Suppressor macrophage treated with lipopolysaccharide for 1 hour (primary cell): ENCODE measurements at regions not wholly inside any gene's neighbourhood (a gene's known extent, or its start where the extent isn't known, plus 50 kb on each side); places are given as distances from the start of the nearest gene placed in this dataset.

ENCODE experiments used
- DNase-seq, 3 donors: peaks; one replicate each; pipeline ENCODE4 v3.0.0-alpha.2; 2020 to 2022

DNA sequence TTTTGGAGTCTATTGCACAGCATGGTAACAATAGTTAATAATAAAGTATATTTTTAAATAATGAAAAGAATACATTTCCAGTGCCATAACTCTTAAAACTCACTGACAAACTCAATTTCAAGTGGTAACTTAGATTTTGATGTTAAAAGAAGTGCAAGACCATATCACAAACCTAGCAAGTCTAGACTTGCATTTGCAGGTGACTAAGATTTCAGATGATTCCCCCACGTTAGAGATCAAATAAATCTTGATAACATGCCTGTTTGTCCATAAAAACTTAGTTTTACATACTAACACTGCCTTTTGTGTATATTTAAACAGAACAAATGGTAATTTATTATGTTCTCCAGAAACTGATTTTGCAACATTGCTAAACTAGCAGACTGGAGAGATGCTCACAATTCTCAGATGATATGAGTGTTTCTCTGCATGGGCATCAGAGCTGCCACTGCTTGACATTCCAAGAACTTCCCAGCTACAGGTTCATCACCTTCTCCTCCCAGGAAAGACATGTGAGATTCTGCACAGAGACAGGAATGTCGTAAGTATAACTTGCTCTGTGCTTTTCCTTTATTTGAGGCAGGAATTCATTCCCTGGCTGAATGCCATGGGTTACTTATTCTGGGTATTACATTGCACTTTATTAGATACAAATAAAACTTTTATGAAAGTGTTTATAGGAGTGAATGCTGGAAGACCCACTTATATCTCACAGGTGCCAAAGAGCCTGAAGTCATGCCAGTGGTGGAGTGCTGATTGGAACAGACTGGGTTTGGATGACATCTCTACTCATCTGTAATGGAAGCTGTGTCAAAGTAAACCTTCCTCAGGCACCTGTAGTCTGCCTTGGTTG, 160.2 kb upstream of the FOXA2 start:
- no peak for DNase-seq

DNA sequence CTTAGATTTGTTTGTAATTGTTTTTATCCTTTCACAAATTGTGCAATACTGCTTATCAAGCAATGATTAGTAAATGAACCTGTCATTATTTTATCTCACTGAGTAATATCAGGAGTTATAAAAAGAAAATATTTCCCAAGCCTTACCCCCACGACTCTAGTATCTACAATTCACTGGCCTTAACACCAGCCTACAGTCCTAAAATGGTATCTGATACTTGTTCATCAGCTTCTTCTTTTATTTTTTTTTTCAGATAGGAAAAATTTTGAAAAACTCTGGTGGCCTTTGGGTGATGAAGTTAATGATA, 160.8 kb upstream of the FOXA2 start:
- DNase-seq: no peak

DNA sequence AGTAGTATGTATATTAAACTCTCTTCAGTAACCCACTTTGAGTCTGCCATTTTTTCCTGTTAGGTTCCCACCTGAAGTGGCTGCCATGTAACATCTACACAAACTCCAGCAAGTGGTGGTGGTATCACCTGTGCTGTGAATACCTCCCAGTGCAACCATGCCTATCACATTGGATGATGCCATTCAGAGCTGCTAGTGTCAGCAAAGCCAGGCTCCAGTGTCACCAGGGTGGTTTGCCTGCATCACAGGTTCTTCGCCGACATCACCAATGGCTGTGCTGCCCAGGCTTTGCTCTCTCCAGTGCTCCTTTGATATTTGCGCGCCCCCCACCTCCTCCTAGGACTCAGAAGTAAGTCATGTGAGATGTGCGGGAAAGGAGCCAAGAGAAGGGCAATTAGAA, 162.6 kb upstream of the FOXA2 start:
- DNase-seq: no peak

DNA sequence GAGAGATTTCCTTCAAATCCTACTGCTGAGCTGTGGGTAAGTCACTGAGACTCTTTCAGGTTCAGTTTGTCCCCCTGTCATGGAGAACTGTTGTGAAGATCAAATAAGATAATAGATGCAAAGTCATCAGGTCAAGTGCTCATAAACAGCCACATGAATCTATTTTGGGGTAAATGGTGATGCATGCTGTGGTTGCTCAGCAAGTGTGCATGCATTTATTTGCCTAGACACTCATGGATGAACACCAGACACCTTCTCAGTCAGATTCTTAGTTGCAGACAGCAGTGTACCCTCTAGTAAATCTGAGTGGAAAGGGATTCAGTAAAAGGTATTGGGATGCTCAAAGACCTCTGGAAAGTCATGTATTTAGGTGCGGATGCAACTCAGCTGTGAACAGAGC, 168.0 kb upstream of the FOXA2 start:
- DNase-seq: no peak

DNA sequence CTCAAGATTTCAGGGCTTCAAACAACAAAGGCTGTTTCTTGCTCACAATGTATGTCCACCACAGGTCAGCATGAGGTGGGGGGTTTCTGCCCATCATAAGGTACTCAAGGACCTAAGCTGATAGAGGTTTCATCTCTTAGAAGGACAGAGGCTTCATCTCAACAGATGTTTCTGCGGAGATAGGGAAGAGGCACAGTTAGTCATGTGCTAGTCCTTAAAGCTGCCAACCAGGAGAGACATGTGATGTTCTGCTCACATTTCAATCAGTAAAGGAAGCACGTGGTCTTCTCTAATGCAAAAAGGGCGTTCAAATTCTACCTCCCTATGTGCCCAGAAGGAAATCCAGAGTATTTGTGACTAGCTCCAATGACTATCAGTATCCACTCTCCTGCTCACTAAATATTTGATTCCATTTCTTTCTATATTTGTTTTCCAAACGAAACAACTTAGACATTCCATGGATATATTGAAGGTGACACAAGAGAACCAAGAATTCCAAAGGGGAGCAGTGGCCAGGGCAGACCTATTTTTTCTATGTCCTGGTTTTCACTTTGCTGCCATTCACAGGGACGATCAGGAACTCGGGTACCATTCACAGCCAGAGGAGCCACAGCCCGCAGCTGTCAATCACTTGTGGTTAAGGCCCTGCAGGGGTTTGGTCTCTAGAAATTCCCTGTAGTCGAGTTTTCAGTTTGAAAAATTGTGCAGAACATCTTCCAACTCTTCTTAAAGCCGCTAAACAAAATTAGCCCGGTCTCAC, 173.2 kb upstream of the FOXA2 start:
- peak in 1 of 3 donors; percentile 1 for DNase-seq

DNA sequence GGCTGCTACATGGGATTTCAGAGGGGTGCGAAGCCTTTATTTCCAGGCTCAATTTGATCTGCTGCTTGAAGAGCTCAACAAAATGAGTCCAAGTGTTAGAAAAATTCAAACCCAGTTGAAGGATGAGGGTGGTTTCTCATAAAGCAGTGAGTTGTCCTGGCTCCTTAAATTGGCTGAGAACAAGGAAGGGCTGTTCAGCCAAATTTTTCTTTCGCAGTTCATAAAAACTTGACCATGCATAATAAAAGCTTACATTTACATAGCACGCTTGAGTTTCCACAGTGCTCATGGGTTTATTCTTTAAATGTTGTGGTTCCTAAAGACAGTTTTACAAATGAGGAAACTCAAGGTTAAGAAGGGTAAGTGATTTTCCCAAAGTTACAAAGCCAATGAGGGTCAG, 174.4 kb upstream of the FOXA2 start:
- no peak for DNase-seq

DNA sequence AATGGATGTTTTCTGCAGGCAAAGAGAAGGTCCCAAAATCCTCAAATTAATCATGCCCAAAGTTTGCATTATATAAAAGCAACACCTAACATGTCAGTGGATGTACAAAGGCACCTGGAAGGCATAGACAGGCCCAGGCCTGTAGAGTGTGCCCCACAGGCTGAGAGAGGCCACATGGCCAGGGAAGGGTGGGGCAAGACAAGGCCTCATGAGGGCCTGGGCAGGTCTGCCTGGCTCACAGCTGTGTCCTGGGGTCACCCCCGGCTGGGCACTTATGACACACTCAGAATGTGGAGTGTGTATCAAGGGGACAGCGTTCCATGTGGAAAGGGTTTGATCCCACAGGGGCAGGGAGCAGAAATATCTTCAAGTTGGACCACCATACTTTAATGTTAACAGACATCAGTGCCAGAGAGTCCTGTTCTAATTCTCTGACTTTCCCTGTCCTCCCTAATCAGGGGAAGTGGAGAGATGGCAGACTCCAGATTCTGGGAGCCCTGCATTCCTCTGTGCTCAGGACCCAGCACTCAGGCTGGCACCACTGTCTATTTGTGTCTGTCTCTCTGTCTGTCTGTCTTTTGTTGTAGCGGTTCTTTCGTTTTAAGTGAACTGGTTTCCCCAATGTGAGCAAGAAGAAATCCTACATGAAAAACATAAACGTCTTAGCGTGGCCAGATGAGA, 178.3 kb upstream of the FOXA2 start:
- no peak for DNase-seq

DNA sequence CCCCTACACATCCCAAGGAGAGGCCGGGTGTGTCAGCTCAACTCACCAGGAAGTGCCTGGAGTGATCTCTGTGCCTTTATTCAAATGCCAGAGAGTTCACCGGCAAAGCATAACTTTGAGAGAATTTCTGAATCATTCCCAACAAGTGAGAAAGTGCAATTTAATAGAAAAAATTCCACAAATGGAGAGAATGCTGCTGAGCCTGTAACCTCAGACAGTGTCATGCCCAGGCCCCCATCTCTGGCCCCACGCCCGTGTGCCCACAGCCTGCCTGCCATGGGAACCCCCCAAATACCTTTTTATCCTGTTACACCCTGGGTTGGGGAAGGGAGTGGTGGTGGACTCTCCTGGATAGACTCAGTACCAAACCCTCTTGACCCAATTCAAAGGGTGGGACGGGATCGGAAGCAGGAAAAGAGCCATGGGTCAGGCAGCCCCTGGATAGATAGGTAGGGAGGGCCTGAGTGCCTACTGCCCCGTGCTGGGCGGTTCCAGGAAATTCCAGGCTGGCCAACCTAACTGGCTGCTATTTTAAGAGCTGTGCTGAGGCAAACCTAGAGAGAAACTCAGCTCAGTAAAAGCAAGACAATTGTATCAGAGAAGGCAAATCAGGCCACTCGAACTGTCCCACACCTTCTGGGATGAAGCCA, 179.0 kb upstream of the FOXA2 start:
- DNase-seq: no peak

DNA sequence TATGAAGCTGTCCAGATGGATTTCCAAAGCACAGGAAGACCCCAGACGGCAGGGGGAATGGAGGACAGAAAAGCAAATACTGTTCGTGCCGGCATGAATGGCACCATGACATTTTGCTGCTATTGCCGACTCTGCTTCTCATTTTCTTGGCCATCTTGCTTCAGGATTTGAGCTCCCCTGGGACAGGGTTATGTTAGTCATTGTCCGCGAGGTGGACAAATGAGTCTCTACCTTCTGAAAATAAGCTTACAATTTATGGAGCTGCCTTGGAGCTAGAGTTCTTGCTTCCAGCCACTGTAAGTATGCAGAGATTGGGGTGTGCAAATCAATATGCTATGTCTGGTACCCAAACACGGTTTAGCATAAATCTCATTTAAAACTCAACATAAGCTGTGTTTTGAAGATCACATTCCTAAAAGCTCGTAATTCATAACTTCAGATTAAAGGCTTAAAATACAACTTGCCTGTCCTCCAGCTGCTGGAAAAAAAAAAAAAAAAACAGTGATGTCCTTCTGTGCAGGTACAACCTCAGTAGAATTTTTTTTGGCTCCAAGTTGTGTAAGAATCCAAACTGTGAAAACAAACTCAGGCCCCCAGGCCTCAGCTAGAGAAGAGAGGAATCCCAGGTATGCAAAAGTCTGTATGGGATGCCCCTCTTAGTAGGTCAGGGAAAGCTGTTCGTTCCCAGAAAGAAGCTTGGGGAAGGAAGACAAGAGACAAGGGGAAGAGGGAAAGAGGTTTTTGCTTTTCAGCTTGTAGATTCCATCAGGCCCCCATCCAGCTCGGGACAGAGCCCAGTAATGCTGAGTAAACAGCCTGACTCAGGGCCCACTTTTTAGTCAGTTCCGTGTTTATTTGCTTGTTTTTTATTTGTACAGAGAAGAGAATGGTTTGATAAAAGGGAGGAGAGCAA, 184.2 kb upstream of the FOXA2 start:
- no peak for DNase-seq

DNA sequence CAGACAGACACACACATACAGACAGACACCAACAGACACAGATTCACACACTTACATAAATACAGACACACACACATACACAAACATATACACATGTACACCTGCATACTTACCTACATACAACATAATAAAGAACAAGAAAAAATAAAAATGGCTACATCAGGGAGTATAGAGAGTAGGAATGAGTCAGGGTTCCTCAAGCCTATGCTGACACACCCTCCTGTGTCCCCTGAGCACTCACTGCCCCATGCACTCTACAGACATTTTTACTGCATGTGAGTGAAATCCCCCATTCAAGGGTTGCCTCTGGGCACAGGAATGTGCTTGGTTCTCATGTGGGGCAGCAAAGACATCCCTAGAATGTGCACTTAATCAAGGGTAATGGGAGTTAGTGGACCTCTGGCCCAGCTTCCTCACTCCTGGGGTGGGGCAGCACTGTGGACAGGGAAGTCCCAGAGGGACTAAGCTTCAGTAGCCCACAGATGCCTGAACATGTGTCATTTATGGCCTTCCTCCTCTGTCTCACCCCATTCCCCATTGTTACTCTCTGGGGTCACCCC, 185.9 kb upstream of the FOXA2 start:
- no peak for DNase-seq

DNA sequence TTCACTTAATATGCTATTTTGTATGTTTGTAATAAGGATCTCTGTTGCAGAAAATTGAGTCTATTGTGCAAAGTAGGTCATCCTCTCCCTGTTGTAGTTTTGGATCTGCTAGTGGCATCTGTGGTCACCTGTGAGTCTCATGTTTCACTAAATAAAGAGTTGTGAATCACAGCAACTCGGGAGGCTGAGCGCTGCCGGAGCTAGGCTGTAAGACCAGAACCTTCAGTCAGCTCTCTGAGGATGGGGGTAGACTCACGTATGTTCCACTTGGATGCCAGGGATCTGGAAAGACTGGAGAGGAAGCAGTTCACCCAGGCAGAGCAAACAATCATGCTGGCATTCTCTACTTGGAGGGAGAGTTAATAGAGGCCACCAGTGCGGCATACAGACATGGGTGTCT, 187.3 kb upstream of the FOXA2 start:
- no peak for DNase-seq

DNA sequence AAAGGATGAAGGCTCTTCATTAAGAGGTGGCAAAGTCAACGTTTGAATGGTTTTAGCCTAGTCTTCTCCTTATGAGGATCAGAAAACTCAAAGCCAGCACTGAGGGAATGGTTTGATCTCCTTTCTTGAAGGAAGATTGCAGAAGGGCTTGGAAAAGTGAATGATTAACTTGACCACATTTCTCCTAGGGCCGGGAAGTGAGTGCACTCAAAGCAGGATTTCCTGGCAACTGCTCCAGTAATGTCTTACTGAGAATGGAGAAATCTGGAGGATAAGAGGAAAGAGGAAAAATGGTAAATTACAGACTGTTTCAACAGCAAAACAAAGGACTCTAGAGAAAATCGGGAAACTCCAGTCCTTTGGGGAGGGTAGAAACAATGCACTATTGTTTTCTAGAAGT, 189.0 kb upstream of the FOXA2 start:
- no peak for DNase-seq

DNA sequence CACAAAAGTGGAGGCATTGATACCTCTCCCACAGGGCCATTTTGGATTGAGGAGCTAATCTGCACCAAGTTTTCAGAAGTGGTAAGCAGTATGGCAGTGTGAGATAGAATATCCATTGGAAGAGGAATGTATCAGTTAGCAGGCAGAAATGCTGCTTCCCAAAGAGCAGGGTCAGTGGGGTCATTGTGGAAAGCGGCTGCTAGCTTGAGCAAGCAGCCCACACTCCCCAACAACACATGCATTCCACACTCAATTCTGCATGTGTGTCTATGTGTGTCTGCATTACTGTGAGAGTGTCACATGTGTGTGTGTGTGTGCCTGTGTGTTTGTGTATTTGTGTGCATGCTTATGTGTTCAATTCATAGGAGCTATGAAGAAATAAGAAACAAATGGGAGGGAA, 190.9 kb upstream of the FOXA2 start:
- no peak for DNase-seq

DNA sequence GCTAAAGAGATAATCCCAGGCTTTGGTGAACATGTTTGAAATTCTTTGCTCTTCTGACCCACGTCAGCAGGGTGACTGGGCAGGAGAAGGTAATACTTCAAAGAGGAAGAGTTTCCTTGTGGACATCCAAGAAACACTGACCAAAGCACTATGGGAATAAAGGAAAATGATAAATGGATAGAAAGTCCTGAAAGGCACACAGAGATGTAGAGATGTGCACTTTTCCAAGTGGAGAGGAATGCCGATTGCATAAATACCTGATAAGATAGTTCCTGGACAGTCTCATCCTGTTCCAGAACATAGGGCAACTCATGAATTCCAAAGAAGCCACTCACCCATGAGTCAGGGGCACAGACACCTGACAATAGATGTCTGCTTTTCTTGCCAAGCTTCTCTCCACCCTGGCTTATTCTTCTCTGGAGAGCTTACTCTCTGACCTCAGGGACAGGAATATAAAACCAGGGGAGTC, 191.3 kb upstream of the FOXA2 start:
- no peak for DNase-seq

DNA sequence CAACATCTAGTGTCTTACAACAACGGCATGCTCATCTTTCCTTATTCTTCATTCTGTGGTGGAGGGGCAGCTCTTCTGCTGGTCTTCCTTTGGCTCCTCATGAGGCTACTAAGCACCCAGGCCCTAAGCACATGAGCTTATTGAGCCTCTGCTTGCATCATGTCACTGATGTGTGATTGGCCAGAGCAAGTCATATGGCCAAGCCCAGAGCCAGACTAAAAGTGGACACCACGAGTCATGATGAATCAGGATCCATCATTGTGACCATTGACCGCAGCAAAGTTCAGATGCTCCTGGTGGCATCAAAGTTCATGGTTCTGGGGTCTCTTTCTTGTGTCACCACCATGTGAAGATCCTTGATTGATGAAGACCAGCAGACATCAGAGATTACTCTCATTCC, 192.0 kb upstream of the FOXA2 start:
- no peak for DNase-seq

DNA sequence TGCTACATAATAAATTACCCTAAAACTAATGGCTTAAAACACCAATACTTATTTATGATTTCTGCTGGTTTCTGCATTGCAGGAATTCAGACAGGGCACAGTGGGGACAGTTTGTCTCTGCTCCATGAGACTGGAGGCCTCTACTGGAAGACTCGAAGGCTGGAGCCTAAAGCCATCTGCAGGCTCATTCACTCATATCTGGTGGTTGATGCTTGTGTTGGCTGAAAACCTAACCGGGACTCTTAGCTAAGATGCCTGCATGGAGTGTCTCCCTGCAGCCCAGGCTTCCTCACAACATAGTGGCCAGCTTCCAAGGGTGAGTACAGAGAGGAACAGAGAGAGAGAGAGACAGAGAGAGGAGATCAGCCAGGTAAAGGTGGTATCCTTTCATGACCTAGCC, 195.5 kb upstream of the FOXA2 start:
- no peak for DNase-seq

DNA sequence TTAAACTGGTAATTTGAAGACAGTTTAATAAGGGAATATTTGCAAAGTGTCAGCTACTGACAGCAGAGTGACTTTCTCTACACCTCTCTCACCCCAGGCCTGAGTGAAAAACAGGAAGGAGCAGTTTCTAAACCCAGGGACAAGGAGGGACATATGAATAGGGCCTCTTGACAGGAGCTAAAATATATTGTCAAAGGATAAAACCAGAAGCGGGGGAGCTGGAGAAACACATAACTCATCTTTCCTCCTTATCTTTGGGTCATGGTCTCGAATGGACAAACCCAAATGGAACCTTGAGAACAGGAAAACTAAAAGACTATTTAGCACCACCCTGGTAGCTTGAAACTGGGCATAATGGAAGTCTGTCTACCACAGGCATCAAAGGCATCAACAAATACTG, 197.5 kb upstream of the FOXA2 start:
- DNase-seq: no peak

DNA sequence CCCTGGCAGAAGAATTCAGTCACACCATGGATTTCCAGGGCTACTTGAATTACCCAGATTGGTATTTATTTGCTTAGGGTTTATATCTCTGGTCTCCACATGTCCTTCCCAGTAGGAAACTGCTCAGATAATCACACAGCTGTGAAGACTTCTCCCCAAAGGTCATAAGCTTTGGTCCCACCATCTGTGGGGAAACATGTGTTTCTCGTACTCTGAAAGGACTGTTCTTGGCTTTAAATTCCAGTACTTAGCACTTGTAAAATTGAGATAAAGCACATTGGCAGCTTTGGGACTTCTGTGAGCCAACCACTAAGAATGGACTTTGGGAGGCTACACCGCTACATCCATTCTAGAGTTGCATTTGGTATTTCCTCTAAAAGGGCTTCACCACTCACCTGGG, 205.3 kb upstream of the FOXA2 start:
- DNase-seq: no peak

DNA sequence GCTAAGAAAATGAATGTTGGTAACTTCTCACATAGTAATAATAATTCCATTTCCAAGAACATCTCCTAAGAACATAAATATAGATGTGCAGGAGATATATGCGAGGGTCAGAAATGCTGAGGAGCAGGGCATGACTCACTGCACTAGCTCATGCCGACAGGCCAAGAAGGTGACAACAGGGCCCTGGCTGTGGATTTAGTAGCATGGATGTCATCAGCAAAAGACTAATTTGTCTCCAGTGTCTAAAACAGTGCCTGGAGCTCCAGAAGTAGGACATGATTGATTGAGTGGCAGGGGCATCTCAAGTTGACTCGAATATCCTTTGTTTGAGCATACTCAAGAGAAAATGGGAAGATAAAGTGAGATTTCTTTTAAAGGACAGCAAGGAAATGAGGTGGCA, 207.0 kb upstream of the FOXA2 start:
- DNase-seq: no peak

DNA sequence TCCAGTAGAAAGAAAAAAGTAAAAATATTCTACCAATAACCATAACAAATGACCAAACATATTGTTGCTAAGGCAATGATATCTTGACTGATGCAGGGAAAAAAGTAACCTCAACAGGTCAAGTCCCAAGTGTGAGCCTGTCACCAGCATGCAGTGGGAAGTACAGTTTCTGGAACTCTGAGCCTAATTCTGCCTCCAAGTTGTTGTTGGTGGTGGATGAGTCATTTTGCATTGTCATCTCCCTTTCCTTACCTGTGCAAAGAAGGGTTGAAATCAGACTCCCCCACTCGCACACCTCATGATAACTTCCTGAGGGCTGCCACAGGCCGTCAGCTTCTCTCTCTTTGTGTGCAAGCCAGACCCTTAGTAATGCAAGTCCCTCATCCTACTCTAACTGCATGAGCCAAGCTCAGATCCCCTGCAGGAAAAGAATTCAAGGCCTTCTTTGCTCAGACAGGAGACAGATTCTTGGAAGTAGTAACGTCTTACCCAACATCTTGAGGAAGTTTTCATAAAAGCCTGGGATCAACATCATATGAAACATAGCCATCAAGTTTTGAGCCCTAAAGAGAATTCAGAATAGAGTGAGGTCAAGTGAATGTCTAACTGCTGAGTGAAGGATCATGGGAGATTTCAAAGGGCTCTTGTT, 207.6 kb upstream of the FOXA2 start:
- DNase-seq: no peak

DNA sequence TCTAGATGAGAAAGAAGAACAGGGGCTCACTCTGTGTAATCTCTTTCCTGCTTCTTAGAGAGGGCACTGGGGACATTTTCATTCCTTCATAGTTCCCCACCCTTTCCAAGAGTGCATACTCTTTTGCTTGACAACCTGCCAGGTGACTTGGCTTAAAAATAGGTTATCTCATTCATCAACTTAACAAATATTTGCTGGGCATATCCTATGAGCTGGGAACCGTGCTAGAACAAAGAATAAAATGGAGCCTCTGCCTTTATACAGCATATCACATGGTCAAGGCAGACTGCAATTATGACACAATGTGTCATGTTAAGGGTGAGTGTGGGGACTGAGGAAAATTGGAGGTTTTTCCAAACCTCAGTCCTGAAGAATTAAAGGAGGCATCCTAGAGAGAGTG, 209.8 kb upstream of the FOXA2 start:
- peak in 1 of 3 donors; percentile 4 for DNase-seq
